HuH-7 (cell line): ENCODE measurements at regions not wholly inside any gene's neighbourhood (a gene's known extent, or its start where the extent isn't known, plus 50 kb on each side); places are given as distances from the start of the nearest gene placed in this dataset.
"Not testable (repeated sequence)": the region's sequence is repeated elsewhere in the genome, so short reads cannot be mapped to it uniquely, and the experiment has no call there.

Experiments
- DNase-seq: peaks from one replicate; pipeline ENCODE4 v3.0.0; 2011; ENCODE audit warnings: low spot score

DNA sequence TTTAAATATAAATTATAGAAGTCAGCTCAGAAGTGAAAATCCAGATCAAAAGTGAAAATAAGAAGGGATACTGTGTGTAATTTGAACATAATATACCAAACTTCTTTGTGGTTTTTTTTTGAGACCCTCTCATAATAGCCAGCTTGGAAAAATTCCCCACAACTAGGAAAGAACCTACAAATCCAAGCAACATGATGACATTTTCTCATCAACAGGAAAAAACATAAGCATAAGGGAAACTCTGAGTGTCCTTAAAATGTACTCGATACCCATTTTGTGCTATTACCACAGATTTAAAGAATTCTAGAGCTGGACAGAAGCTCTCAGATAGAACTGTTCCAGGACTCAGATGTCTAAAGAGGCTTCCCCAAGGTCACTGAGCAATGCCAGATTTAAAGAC is 214.8 kb upstream of the KLF14 start:
- no peak for DNase-seq

DNA sequence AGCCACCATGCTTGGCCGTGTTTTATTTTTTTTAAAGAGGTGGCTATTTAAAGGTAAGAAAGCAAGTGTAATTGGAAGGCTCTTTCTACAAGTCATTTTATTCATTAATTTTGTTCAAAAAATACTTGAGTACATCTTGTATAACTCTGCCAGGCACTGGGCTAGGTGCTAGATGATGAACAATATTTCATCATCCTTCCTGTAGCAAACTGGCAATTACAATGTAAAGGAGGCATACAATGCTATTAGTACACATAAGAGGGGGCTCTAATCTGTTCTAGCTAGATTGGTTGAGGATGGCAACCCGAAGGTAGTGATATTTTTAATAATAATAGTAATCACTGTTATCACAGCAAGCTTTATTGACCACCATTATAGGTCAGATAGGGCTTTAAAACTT is 215.5 kb upstream of the KLF14 start:
- no peak for DNase-seq

DNA sequence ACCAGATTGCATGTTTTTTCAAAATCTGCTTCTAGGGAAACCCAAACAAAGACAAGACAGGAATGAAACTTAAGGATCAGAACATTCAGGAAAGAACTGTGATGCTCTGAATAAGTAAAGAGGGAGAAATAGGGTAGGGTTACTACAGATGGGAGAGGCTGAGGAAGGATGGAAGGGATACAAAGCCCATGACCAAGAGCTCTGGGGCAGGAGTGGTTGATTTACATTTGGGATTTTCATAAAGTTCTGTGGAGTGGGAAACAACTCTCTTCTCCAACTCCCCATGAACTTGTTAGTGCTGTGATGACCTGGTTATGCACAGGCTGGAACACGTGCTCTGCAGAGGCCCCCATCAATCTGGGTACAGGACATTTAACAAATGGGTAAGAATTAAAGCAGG is 216.0 kb upstream of the KLF14 start:
- no peak for DNase-seq

DNA sequence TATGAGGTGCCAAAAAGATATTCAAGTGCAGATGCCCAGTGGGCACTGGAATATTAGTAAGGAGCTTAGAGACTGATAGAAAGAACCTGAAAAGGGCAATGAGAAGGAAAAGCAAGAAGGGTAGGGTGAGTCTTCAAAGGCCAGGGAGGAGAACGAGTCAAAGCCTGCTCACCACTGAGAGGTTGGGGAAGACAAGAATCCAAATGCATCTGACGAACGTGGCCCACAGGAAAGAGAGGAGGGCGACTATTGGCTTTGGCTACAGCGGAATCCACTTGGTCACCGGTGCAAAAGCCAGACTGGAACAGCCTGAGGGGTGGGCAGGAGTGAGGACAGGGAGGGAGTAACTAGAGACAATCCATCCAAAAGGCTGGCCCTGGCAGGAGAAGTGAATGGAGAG is 216.7 kb upstream of the KLF14 start:
- DNase-seq: no peak

DNA sequence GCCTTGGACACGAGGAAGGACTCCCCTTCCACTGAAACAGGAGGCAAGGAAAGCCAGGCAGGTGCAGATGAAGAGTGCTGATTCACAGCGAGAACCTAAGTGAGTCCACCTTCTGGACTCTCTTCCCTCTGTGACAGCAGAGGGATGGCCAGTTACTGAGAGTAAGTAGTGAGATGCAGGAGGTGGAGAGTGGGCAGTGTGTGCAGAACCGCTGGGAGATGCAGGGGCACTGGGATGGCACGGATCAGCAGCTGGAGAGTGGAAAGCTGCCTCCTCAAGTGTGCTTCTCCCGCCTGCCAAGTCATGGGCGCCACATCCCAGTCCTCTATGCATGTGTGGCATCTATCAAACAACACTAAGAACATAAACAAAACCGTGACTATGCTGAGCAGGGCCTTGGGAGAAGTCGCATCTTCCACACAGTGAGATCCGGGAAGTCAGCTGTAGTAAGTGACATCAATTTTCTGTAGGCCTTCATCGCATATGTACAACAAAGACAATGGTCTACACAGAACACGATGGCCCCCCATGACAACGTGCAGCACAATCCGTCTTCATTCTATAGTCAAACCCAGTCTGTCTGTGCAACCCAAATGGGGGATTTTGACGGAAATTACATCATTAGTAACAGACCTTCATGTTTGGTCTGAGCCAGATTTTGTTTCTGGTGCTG is 217.4 kb upstream of the KLF14 start:
- no peak for DNase-seq

DNA sequence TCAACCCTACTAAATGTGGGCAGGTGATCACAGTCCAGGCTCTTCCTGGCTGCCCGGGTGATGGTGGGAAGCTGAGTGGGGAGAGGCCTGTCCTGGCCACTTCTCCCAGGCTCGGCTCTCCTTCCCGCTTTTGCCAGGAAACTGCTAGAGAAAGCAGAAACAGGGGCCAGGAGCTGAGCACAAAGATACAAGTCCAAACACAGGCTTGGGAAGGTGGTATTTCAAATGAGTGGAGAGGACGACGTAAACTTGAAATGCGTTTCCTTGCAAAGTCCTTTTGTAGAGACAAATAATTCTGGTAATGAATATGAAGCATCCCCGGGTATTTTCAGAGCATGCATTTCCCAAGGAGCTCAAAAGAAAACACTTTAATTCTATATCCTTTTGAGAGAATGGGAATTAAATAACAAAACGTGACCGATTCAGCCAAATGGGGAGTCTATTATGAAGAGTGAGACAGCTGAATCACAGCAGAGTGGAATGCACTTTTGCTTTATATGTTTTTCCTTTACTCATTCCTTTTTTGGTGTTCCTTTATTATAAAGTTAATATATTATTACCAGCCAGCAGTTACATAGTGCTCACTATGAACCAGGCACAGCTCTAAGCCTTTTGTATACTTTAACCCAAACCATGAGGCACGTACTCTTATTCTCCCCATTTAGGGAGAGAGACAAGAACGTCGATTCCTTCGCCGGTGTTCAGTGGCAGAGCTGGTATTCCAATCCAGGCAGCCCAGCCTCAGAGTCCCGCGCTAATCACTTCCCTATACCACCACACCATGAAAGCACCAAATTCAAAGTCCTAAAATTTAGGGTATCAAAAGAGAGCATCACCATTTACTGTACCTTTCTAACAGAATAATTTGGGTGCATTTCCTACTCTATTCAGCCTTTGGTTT is 218.2 kb upstream of the KLF14 start:
- no peak for DNase-seq

DNA sequence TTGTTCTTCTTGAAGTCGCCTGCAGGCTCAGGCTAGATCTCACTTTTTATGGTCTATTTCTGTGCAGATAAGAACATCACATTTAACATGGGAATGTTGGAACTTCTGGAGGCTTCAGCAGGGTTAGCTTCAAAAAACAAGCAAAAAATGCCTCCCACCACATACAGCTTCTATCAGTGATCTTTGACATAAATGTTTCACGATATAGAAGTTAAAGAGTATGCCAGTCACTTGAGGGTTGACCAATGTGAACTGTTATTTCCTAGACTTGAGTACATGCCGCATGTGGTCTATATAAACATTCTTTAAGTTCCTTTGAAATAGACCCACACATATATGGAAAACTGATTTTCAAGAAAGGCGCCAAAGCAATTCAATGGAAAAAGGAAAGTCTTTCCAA is 219.2 kb upstream of the KLF14 start:
- DNase-seq: no peak

DNA sequence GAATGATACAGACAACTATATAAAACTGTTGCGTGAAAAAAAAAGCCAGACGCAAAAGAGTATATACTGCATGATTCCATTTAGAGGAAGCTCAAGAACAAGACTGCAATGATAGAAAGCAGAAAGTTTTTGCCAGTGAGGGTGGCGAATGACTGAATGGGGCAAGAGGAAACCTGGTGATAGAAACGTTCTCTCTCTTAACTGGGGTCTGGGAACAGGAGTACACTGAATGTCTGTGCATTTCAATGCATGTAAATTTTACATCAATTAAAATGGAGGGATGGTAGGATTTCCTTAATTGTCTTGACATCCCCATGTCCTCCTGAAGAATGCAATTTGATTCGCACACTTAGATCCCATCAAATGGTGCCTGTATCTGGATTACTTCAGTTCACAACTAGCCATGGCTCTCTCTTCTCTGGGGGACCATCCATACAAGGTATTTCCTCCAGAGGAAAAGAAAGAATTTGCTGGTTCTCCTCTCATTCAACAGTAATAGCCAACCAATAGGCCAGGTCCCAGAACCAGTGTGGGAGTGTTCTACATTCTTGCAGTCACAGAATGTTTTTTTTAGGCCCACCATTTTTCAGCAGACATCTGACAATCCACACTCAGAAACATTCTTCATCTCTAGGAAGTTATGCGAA is 221.0 kb upstream of the KLF14 start:
- DNase-seq: no peak

DNA sequence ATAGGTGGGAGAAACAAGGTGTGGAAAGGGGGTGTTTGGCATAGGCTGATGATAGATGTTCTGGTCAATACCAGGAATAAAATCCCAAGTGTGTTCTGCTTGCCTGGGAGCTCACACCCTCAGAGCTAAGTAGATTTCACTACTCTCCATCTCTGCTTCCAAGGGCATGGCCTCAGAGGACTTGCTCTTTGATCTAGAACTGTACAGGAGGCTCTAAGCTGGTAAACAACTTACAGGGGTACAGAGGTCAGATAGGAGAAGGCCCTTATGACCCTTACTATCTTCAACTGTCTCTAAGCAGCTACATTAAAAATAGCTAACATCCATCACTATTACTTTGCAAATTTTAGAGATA is 221.5 kb upstream of the KLF14 start:
- no peak for DNase-seq

DNA sequence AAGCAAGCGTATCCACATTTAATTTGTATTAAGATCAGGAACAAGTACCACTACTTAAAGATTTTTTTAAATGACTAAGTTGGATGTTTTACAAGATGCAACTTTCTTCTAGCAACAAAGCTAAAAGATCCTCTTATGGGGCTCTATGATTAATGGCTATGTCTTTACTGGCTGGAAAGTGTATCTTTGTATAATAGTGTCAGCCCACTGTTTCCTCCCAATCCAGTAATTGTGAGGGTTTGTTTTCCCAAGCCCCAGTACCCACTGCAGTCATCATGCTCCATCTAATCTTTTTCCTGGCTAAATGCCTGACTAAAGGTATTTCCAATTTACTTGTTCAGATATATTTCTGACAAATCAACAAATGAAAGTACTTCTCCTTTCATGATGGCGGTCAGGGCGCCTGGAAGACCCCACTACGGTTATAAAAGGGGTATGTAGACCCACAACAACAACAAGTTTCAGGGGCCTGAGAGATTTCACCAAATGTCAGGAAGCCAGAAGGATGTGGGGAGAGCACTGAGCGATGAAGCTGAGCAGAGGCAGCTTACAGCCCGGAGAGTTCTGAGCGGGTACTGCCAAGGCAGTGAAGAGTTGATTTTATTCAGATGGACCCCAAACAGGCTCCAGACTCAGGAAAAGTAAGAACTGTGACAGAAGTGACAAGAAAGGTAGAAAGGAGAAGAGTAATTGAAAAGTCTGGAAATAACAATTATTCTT is 222.6 kb upstream of the KLF14 start:
- no peak for DNase-seq

DNA sequence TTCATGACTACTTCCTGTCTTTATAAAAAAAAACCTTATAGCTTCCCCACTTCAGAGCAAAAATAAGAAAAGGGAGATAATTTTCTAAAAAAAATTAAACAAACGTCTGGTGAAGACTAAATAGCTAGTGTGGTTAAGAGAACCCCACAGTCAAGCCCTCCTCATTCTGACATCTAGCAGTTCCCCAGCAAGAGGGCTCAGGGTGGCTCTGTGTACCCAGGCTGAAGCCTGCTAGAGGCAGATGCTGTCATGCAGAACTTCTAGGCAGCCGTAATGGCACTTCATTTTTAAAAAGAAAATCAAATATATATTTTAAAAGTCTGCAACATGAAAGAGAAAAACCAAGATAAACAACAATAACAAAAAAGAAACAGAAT is 223.1 kb upstream of the KLF14 start:
- DNase-seq: no peak

DNA sequence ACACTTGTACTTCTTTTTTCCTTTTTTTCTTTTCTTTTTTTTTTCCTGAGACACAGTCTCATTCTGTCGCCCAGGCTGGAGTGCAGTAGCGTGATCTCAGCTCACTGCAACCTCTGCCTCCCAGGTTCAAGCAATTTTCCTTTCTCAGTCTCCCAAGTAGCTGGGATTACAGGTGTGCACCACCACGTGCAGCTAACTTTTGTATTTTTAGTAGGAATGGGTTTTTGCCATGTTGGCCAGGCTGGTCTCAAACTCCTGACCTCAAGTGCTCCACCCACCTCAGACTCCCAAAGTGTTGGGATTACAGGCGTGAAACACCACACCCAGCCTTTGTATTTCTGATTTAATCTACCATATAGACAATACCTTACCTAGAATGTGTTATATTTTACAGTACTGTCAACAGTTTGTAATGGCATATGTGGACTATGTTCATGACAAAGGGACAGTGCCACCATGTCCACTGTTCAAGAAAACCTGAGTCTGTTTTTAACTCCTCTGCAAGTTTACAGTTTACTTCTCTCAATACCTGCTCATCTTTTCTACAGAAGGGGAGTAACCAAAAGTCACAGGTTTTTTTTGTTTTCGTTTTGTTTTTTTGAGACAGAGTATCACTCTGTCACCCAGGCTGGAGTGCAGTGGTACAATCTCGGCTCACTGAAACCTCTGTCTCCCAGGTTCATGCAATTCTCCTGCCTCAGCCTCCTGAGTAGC is 223.9 kb upstream of the KLF14 start:
- not testable (repeated sequence) for DNase-seq

DNA sequence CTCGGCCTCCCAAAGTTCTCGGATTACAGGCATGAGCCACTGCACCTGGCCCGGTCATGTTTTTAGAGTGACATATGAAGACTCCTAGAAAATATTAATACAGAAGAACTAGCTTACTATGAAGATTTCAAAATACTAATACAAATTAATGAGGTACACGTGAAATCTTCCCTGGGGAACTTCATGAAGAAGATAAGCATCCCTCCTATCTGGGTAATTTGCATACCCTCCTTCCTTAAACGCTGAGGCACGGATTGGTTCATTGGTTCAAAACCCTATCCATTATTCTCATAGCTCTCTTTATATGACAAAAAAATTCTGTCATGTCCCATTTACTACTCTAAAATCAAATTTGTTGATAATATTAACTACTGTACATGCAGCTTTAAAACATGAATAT is 224.8 kb upstream of the KLF14 start:
- no peak for DNase-seq

DNA sequence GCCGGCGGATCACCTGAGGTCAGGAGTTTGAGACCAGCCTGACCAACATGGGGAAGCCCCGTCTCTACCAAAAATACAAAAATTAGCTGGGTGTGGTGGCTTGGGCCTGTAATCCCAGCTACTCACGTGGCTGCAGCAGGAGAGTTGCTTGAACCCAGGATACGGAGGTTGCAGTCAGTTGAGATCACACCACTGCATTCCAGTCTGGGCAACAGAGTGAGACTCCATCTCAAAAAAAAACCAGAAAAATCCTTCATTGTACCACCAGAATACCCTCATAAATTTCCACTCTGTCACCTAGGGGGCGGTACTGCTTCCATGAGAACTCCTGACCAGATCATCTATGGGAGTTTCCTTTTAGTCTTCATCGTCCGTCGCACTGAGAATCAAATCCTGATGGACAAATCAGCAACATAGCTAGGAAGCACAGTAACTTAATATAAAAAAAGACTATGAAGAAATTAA is 225.8 kb upstream of the KLF14 start:
- no peak for DNase-seq

DNA sequence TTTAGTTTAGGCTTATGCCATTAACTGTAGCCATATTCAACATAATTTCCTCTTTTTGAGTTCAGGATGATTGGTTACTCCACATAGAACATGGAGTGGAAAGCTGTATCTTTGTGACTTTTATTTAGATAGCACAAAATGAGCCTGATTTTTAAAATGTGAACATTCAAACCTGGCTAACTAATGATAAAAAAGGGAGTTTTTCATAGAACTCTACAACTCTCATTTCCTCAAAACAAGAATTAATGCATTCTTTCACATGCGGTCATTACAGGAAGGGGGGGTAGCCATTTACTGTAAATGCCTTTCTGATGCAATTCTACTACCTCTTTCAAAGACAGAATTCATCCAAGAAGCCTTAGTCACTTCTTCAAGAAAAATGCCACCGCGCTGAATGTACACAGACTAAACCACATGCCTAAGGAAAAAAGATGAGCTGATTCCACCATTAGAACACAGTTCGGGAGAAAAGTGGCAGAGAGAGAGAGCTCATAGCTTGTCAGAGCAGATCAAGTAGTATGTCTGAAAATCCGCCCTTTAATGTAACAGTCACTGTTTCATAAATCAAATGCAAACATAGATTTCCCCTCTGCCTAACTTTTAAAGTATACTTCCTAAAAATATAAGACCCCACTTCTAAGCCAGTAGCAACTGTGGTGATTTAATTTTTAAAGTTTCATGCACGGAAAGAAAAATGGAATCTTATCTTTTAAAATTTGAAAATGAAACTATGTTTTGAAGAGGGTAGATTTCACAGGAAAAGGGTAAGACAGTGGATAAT is 226.4 kb upstream of the KLF14 start:
- no peak for DNase-seq

DNA sequence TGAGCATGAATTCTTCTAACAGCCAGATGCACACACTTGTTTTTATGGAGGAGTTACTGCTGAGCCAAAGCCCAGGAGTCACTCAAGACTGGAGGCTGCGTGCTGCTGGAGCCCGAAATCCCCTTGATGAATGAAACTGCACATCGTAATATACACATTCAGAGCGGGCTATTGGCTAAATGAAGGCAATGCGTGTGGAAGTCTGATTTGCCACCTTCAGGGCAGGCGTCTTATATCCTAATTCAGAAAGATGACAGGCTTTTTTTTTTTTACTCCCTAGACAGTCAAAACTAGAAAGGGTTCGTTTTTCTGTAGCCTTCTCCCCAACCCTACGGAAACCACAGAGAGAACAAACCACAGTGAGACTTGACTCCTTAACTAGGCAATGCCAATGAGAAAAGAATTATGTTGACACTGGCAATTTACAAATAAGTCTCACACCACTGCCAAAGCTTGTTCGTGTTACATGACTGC is 227.2 kb upstream of the KLF14 start:
- DNase-seq: no peak

DNA sequence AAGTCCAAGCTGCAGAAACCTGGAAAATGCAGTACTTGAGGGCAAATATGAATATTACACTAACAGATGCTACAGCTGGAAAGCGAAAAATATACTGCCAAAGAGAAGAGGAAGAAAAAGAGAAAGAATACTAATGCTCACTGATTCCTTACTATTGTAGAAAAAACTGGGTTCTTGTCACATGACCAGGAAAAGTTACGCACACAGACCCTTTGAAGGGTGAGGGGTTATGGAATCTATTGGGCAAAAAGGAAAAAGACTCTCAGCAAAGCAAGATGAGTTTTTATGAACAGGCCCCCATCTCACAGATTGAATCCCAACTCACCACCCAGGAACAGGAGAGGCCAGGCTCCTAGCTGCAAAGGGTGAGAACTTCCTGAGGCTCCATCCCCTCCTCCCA is 228.1 kb upstream of the KLF14 start:
- no peak for DNase-seq

DNA sequence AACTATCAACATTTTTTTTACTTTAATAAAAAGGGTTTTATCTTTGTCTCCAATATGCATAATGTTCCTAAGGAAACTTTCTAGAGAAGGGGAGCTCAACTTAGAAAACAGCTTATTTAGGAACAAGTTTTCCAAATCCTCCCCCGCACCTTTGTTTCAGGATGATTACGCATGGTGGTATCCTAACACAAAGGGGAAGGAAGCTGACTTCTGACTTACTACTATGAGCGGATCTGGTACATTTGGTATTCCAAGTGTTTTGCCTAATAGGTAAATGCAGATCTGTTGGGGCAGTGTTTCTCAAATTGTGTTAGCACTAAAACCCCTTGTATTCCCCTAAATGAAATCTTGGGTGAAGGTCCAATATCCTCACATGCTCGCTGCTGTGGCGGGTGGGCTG is 229.3 kb upstream of the KLF14 start:
- DNase-seq: no peak

DNA sequence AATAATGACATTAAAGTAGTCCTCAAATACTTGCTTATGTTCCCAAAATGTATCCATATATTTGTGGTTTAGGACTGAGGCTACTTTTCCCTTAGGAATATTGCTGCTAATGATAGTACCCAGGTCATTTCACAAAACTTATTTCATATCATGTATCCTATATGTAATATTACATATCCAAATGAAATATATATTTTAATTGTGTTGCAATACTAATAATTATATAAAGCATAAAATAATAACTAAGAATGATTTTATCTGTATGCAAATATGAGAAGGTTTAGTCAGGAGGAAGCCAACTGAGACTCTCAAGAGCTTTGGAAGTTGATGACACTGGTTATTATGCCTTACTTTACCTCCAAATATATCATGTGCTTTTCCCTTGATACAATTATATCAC is 231.5 kb upstream of the KLF14 start:
- DNase-seq: no peak

DNA sequence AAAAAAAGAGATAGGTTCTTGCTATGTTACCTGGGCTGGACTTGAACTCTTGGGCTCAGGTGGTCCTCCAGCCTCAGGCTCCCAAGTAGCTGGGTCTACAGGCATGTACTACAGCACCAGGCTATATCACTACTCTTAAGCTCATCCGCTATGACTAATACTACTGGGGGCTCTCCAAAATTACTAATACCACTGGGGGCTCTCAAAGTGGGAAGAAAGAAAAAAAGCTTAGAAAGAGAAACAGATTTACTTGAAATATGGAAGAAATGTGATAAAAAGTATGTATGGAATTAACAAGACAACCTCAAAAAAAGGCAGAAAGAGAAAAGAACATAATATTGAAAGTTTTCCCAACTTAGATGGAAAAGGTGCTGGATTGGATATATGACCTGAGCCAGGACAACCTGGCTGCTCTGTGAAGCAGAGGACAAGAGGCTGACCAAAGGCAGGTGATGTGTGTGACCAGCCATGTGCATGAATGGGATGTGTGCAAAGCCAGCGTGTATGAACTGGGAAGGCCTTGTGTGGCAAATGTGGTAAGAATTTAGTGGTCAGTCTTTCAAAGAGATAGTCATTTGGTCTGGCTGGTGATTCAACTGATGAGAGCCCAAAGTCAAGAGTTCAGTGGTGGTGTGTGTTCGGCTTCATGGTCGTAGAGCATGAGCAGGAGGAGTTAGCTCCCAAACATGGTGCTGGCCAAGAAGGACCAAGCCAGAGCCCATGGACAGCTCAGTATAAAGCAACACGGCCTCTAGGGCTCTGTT is 232.4 kb upstream of the KLF14 start:
- no peak for DNase-seq
